ENCODE measurements at regions not wholly inside any gene's neighbourhood (a gene's known extent, or its start where the extent isn't known, plus 50 kb on each side); places are given as distances from the start of the nearest gene placed in this dataset.

- ChIA-PET CTCF (no interaction called here), POLR2A (no interaction called here)
- DNase-seq (ENCODE audit: extremely low spot score): no peak
- TF ChIP-seq, protein P1, sequence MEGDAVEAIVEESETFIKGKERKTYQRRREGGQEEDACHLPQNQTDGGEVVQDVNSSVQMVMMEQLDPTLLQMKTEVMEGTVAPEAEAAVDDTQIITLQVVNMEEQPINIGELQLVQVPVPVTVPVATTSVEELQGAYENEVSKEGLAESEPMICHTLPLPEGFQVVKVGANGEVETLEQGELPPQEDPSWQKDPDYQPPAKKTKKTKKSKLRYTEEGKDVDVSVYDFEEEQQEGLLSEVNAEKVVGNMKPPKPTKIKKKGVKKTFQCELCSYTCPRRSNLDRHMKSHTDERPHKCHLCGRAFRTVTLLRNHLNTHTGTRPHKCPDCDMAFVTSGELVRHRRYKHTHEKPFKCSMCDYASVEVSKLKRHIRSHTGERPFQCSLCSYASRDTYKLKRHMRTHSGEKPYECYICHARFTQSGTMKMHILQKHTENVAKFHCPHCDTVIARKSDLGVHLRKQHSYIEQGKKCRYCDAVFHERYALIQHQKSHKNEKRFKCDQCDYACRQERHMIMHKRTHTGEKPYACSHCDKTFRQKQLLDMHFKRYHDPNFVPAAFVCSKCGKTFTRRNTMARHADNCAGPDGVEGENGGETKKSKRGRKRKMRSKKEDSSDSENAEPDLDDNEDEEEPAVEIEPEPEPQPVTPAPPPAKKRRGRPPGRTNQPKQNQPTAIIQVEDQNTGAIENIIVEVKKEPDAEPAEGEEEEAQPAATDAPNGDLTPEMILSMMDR (IDR thresholded peaks at IDR 0.05; ENCODE audit: control extremely low read depth, extremely low read depth, low read depth, missing control alignments): no peak
Observed at GRCh38 chr14:40268236-40268635, 836.0 kb upstream of the FBXO33 start.

DNA sequence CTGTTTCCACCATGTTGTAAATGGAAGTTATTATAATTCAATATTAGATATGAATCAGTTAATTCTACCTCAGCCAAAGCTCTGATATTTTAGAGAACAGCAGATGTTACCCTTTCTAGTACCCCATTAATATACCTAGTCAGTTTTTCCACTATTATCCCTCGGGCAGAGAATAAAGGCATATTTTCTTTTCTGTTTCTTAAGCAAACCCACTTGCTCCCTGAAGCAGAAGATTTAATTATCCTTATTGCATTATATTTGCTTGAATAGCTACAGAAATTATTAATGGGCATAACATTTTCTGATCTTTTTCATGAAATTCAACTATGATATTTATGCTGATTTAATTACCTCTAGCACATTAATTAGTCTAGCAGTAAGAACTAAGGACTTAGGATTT, 832.9 kb upstream of the FBXO33 start:
- TF ChIP-seq, protein P1 (IDR thresholded peaks at IDR 0.05; ENCODE audit: control extremely low read depth, extremely low read depth, low read depth, missing control alignments): no peak
- ChIA-PET CTCF (no interaction called here), POLR2A (no interaction called here)
- no peak for DNase-seq (ENCODE audit: extremely low spot score)

GRCh38 chr14:40252817-40253447, 820.7 kb upstream of the FBXO33 start:
- DNase-seq (ENCODE audit: extremely low spot score): no peak
- ChIA-PET POLR2A (no interaction called here), CTCF (interaction anchor here (0.9 kb wide), 1 partner anchor 18 kb away, joined by 4 read pairs; no protein-coding TSS in a partner anchor)
- TF ChIP-seq, protein P1 (IDR thresholded peaks at IDR 0.05; ENCODE audit: control extremely low read depth, extremely low read depth, low read depth, missing control alignments): no peak

GRCh38 chr14:40248671-40249070, 816.4 kb upstream of the FBXO33 start:
- ChIA-PET POLR2A (no interaction called here), CTCF (no interaction called here)
- TF ChIP-seq, protein P1 (IDR thresholded peaks at IDR 0.05; ENCODE audit: control extremely low read depth, extremely low read depth, low read depth, missing control alignments): no peak
- DNase-seq (ENCODE audit: extremely low spot score): no peak

GRCh38 chr14:40240245-40240859, 808.1 kb upstream of the FBXO33 start:
- ChIA-PET POLR2A (no interaction called here), CTCF (no interaction called here)
- no peak for DNase-seq (ENCODE audit: extremely low spot score)
- TF ChIP-seq, protein P1 (IDR thresholded peaks at IDR 0.05; ENCODE audit: control extremely low read depth, extremely low read depth, low read depth, missing control alignments): no peak

DNA sequence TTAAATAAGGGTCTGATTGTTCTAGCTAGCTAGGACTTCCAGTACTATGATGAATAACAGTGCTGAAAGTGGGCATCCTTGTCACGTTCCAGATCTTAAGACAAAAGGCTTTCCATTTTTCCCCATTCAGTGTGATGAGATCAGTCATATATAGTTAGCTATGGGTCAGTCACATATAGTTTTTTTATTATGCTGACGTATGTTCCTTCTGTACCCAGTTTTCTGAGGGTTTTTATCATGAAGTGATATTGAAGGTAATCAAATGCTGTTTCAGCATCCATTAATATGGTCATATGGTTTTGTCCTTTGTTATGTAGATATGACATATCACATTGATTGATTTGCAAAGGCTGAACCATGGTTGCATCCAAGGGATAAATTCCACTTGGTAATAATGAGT, 800.1 kb upstream of the FBXO33 start:
- TF ChIP-seq, protein P1 (IDR thresholded peaks at IDR 0.05; ENCODE audit: control extremely low read depth, extremely low read depth, low read depth, missing control alignments): no peak
- ChIA-PET CTCF (no interaction called here), POLR2A (no interaction called here)
- DNase-seq (ENCODE audit: extremely low spot score): no peak
